Stimulated activated CD4-positive, alpha-beta T cell treated with anti-CD3 and anti-CD28 coated beads, Interleukin-1b, Interleukin-23, amount 100 ng/mL, for 48 hours (primary cell): ENCODE measurements at regions not wholly inside any gene's neighbourhood (a gene's known extent, or its start where the extent isn't known, plus 50 kb on each side); places are given as distances from the start of the nearest gene placed in this dataset.
"Not testable (repeated sequence)": the region's sequence is repeated elsewhere in the genome, so short reads cannot be mapped to it uniquely, and the experiment has no call there.

Experiments
- DNase-seq: peaks from one replicate; pipeline ENCODE4 v3.0.0-alpha.2; 2020

DNA sequence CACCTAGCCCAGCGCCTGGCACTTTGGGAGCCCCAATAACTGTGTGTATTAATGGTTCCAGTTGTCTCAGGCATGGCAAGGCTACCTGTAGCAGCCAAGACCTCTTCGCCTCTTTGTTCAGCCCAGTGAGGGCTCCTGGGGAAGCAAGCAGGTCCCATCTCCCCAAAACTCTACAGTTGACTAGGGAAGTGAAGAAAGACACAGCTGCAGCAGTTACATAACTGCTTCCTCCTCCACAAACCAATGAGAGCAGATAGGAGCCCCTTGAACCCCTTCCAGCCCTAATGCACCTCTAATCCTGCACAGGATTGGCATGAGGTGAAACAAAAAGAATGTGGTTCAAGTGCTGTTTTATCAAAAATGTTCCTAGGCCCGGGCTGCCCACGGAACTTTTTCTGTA lies 100.5 kb downstream of the SYF2 start:
- DNase-seq = no peak

DNA sequence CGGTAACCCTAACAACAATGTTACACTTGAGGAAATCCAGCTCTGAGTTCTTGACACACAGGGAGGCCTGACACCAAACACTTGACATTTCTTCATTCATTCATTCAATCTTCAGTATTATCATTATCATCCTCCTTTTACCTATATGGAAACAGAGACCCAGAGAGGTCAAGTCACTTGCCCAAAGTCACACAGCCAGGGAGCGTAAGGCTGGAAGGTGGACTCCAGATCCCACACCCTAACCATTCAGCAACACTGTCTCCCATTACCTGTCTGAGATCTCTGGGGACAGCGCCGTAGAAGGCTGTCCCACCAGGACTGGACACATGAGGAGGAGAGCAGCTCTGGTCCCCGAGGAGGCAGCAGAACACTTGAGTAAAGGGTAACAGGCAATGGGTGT lies 101.4 kb downstream of the SYF2 start:
- DNase-seq = no peak

GRCh38 chr1:25129380-25129779 lies 102.9 kb downstream of the SYF2 start:
- no peak for DNase-seq

GRCh38 chr1:25128121-25128621 lies 104.1 kb downstream of the SYF2 start:
- no peak for DNase-seq

DNA sequence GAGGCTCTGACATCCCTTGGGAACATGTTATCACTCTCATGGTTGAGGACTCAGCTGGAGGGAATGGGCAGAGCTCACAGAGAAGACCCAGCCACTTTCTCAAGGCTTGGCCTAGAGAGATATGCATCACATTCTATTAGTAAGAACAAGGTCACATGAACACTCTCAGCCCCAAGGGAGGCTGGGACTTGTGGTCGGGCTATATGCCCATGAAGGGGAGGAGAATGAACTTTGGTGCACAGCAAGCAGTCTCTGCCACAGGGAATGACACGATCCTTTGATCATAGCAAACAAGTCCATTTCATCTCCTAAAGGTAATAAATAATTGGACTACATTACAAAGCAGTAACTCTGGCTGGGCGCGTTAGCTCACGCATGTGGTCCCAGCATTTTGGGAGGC lies 105.7 kb downstream of the SYF2 start:
- DNase-seq = no peak

- no peak for DNase-seq
Observed at GRCh38 chr1:25123551-25123950, 108.8 kb downstream of the SYF2 start.

DNA sequence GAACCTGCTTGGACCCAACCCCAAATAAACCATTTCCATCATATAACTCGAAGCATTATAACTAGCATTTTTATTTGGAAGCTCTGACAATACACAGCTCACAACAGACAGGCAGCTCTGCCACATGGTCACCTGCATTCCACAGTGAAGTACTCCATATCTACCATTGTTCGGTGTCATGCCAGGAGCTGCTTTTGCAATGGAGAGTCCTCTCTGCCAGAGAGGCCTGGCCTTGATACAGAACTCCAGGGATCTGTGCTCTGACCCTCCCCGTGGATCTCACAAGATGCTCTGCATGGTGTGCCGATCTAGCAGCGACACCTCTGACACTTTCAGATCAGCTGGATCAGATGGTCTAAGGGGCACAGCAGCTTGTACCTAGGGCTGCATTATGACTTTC lies 109.6 kb downstream of the SYF2 start:
- no peak for DNase-seq

DNA sequence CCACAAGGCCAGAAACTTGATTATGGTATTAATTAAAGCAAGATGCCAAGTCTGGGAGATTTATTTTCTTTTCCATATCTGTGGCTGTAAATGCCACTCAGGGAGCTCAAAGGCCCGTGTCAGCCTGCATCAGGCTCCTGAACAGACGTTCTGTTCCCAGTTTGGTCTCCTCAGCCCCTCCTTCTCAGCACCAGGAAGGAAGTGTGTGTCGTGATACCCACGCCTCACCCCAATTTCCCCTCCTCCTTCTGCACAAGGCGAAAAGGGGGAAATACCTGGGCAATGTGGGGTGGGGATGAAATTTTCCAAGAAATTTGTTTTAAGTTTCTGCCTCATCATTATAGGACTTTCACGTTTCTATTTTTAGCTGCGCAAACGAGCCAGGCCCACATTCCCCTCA lies 112.0 kb downstream of the SYF2 start:
- DNase-seq = no peak

DNA sequence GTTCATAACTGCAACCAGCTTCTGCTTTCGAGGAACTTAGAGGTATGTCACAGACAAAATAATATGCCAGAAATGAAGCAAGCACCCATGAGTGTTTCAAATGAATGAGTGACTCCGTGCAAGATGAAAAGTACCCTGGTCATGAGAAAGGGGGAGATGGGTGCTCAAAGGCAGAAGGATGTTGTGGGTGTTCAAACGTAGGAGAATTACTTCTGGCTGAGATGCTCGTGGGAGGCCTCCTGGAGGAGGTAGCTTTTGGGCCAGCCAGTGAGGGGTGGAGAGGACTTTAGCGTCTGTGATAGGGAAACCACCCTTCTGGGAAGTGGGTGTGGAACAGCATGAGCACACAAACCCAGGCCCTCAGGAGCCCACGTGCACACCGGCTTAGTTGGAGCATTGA lies 113.8 kb downstream of the SYF2 start:
- DNase-seq = peak; percentile 49

DNA sequence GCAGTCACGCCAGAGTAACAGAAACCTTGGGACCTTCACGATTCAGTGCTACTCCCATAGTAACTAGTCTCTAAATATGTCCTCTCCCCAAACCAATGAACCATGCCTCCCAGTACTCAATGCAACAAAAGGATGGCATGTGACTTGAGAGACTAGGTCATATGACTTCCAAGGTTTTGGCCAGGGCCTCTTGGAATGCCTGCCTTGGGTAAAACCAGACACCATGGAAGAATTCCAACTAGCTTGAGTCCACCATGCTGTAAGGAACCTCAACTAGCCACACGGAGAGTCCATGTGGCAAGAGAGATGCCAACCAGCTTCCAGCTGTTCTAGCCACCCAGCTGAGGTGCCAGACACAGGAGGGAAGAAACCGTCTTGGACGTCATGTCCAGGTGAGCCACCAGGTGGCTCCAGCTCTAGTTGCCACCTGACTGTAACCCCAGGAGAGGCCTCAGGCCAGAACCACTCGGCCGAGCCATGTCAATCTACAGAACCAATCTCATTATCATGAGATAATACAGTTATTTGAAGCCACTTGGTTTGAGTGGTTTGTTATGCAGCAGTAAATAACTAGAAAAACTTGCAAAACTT lies 115.0 kb downstream of the SYF2 start:
- peak; percentile 29 for DNase-seq

DNA sequence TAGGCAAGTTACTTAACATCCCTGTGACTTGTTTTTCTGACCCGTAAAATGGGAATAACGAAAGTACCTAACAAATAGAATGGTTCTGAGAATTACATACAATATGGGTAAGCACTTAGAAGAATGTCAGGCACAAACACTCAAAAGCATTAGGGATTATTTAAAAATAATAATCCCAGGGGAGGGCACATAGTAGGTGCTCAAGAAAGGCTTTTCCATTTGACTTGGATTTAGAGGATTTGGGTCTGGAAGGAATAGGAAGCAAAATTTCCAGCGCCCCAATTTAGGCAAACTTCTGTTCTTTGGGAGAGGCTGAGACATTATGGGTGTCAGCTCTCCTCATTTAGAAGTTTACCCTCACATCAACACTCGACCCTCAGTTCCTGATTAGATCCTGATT lies 115.5 kb downstream of the SYF2 start:
- no peak for DNase-seq

GRCh38 chr1:25116117-25116516 lies 116.2 kb downstream of the SYF2 start:
- DNase-seq = not testable (repeated sequence)

DNA sequence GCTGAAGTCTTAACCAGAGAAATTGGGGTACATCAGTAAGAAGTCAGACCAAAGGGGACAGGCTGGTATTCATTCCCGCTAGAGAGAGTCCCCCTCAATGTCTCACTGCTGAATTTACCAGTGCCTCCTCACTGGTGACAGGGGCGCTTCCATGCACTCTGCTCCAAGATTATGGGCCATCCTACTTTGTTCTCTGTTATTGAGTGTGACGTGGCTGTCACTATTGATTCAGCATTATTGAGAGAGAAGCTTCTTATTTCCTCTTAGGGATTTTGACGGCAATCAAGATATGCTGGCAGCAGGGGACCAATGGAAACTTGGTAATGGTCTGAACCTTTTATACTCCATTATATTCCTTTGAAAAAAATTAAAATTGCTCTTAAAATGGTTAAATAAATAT lies 118.6 kb downstream of the SYF2 start:
- no peak for DNase-seq

DNA sequence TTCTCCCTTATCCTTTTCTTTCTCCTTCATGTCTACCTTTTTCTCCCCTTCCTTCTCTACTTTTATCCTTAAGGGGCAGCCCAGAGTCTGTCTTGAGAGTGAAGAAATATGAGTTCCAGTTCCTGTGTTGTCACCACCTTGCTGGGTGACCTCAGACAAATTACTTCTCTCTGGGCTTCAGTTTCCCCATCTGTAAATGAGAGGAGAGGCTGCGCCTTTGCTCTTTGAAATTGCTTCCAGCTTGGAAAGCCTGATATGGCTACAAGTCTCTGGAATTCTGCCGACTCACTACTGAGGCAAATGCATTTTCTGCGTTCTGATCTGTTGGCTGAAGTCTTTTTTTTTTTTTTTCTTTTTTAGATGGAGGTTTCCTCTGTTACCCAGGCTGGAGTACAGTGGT lies 119.2 kb downstream of the SYF2 start:
- no peak for DNase-seq

GRCh38 chr1:25112400-25112799 lies 119.9 kb downstream of the SYF2 start:
- DNase-seq = no peak

GRCh38 chr1:25111706-25112105 lies 120.6 kb downstream of the SYF2 start:
- no peak for DNase-seq

GRCh38 chr1:25110485-25110884 lies 121.8 kb downstream of the SYF2 start:
- DNase-seq = no peak

- DNase-seq = no peak
Observed at GRCh38 chr1:25110036-25110435, 122.3 kb downstream of the SYF2 start.

DNA sequence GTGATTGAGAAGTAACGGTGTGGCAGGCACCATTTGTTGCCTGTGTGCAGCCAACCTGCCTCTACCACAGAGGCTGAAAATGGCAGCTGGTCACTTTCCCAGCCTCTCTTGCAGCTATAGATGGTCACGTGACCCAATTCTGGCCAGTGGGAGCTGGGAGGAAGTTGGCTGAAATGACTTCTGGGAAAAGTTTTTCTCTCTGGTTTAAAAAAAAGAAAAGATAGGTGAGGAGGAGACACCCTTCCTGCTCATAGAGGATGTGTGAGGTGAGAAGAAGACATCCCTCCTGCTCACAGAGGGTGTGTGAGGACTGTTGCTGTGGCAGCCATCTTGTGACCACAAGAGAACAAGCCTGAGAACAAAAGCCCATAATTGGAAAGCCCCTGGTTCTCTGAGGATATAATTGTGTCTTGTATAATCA lies 122.8 kb downstream of the SYF2 start:
- DNase-seq = no peak

DNA sequence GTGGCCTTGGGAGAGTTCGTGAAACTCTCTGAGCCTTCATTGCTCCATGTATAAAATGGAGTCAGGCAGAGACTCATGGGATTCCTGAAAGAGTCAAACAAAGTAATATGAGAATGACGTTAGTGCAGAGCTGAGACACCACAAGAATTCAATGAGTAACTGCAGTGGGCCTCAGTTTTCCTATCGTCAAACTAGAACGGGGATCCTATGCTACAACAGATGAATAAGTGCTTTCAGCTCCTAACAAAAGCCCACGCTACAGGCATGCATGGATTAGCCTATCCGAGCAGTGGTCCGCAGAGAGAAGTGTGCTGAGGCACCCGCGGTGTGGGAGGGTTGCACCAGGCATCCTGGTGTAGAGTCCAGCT lies 124.7 kb downstream of the SYF2 start:
- DNase-seq = no peak

DNA sequence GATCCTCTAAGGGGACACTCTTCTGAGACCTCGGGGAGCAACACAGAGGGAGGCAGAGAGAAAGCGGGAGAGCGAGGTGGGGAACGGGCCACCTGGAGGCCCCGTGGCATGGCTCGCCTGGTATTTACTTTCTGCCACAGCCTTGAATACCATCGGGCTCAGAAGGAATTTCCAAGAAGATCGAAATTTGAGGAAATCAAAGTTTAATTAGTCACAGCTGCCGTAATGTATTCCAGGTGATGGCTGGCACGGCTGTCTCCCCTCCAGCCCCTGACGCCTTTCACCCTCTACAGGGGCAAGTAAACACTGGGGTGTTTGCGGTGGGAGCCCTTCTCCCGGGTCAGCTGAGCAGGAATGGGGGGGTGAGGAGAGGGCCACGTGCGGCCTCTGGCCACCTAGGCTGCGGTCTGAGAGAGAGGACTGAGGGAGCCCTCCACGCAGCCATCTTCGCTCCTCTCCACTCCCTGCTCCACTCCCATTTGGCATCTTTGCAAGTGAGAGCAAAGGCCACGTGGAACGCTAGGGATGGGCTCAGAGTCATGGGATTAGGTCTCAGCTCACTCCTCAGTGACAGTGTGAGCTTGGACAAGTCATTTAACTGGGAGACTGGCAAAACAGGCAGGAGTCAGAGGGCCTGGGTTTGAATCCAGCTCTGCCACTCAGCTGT lies 125.2 kb downstream of the SYF2 start:
- no peak for DNase-seq

GRCh38 chr1:25106352-25106751 lies 126.0 kb downstream of the SYF2 start:
- no peak for DNase-seq

- no peak for DNase-seq
Observed at GRCh38 chr1:25105836-25106235, 126.5 kb downstream of the SYF2 start.

DNA sequence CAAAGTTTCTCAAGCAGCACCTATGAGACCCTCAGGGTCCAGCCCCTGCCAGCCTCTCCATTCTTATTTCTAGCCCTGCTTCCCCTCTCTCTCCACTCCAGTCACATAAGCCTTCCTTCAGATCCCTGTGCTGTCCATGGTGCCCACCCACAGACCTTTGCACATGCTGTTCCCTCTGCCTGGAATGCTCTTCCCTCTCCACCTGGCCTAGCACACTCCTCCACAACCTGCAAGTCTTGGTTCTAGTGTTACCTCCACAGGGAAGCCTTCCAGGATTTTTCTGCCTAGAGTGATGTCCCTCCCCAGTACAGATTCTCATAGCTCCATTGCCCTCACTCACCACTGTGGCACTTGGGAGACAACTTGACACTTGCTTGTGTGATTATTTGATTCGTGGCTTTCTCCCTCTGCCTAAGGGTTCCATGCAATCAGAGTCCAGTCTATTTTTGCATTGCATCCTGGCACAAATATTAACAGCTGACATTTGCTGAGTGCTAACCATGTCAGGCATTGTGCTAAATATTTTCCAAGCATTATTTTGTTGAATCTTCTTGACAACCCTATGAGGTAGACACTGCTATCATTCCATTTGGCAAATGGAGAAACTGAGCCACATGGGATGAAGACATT lies 127.3 kb downstream of the SYF2 start:
- DNase-seq = no peak
